ENCODE measurements at regions not wholly inside any gene's neighbourhood (a gene's known extent, or its start where the extent isn't known, plus 50 kb on each side); places are given as distances from the start of the nearest gene placed in this dataset.

DNA sequence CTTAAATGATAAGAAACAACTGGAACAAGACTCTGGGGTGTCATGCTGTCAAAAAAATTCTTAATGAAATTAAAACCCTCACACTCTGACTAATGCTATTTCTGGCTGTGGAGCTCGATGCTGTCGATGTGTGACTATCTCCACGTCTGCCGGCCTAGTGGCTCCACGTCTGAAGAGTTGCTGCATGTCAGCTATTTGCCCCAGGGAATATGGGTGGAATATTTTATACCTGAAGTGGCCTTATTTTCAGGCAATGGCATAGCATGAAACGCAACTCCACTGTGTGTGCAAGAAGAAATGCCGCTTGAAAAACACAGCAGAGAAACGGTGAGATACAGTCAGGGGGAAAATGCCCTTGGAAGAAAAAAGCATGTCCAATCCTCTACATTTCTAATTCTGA is 50.9 kb upstream of the MGMT start:
- no peaks in the 10 kb centered on the region for H3K9me3 Mint-ChIP-seq
- H3K27me3 Mint-ChIP-seq (ENCODE audit: low read depth), result peaks cover 74% of the 10 kb centered on the region
- no peak overlapping the region for H3K4me3 Mint-ChIP-seq
- H3K4me1 Mint-ChIP-seq, result peaks cover 39% of the 10 kb centered on the region
- no peak overlapping the region for H3K27ac Mint-ChIP-seq
- no peak for TF ChIP-seq CTCF (IDR thresholded peaks at IDR 0.05; ENCODE audit: unreplicated experiment in 3 of 3)
- H3K36me3 Mint-ChIP-seq (ENCODE audit: low read depth), result no peaks in the 10 kb centered on the region

DNA sequence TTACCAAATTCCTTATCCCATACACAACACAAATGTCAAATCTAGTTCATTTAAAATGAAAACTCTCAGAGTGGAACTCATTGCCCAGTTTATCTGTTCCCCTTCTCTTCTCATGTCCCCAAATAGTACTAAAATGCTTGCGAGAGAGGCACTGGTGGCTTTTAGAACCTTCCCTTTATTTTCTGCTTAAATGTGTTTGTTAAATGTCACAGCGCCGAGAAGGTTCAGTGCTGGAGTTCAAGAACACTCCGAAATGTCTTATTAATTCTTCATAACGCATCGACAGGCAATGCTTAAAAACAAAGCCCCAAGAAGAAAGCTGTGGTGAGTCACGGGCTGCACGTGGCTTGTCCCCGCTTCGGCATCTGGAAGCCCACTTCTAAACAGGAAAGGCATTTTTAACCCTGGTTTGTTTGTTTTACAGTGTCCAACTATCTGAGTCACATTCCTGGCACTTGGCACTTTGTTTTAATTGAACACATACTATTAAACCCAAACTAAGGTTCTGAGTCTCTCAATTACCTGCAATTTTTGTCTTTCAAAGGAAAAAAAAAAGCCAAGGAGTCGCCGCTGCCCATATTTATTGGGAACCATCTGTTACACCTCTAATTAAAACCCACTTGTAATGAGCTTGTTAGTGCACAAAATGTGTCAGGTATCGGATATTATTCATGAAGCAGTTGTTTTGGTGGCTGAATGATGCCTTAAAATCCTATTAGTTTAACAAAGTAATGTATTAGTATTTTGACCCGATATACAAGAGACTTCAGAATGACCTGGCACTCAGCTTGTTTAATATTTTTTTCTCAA is 49.9 kb upstream of the MGMT start:
- H3K36me3 Mint-ChIP-seq (ENCODE audit: low read depth), result no peaks in the 10 kb centered on the region
- peaks cover 68% of the 10 kb centered on the region for H3K27me3 Mint-ChIP-seq (ENCODE audit: low read depth)
- H3K9me3 Mint-ChIP-seq, result no peaks in the 10 kb centered on the region
- peaks cover 31% of the 10 kb centered on the region for H3K4me1 Mint-ChIP-seq
- no peak overlapping the region for H3K4me3 Mint-ChIP-seq
- no peak for TF ChIP-seq CTCF (IDR thresholded peaks at IDR 0.05; ENCODE audit: unreplicated experiment in 3 of 3)
- no peak overlapping the region for H3K27ac Mint-ChIP-seq
